Stimulated activated CD8-positive, alpha-beta memory T cell treated with anti-CD3 and anti-CD28 coated beads, Interleukin-7, amount 100 ng/mL, for 48 hours (primary cell): ENCODE measurements at regions not wholly inside any gene's neighbourhood (a gene's known extent, or its start where the extent isn't known, plus 50 kb on each side); places are given as distances from the start of the nearest gene placed in this dataset.
"Not testable (repeated sequence)": the region's sequence is repeated elsewhere in the genome, so short reads cannot be mapped to it uniquely, and the experiment has no call there.

Source experiments
- DNase-seq, 2 donors: peaks; one replicate each; pipeline ENCODE4 v3.0.0-alpha.2; 2020; ENCODE audit warnings: low read depth in 1 of 2; ENCODE audit errors: extremely low read depth in 1 of 2

DNA sequence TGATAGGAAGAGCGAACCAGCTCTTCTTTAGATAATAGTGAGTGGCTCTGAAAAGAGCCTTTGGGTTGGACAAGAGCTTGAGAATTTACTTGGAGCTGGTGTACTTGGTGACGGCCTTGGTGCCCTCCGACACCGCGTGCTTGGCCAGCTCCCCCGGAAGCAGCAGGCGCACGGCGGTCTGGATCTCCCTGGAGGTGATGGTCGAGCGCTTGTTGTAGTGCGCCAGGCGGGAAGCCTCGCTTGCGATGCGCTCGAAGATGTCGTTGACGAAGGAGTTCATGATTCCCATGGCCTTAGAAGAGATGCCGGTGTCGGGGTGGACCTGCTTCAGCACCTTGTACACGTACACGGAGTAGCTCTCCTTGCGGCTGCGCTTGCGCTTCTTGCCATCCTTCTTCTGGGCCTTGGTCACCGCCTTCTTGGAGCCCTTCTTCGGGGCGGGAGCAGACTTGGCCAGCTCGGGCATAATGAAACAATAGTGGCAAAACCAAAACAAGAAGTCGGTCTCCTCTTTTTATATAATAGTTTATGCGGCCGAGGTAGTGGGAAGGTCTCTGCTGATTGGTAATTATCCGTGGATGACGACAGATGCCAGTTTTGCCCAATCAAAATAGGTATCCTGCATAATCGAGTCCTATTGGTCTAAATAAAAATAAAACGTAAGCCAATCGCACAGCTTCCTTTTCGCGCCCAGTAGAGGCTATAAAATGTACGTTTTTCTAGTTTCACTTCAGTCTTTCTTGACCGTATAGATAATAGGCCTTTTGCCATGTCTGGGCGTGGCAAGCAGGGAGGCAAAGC lies 104.6 kb downstream of the OR2B2 start:
- peak in 1 of 2 donors; percentile 56 for DNase-seq

DNA sequence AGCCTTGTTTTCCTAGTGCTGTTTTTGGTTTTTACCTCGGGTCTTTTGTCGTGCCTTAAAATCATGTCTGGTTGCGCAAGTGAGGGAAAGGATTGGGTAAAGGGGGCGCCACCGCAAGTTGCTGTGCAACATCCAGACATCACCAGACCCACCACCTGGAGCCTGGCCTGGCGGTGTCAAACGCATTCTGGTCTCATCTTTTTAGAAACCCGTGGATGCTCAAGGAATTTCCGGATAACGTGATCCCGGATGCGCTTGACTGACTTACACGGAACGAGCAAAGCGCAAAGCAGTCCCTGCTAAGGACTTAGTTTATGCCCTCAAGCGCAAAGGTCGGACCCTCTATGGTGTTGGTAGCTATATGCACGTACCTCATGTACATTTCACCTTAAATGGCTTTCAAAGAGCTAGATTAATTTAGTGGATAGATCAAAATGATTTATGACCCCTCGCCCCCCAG lies 105.2 kb downstream of the OR2B2 start:
- DNase-seq: no peak

DNA sequence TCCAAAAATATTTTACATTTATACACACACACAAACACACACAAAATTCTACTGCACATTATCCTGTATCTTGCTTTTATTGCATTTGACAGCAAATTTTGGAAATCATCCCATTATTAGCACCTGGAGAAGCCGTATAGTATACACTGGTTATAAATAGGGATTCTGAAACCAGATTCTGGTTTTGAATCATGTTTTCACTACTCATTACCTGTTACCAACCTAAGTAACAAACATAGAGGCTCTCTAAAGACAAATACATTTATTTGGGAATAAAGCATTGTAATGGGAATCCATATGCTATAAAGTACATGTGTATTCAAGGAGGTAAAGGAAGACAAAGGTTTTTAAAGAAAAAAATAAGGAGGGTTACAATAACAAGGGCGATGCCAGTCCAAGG lies 106.8 kb downstream of the OR2B2 start:
- no peak for DNase-seq

DNA sequence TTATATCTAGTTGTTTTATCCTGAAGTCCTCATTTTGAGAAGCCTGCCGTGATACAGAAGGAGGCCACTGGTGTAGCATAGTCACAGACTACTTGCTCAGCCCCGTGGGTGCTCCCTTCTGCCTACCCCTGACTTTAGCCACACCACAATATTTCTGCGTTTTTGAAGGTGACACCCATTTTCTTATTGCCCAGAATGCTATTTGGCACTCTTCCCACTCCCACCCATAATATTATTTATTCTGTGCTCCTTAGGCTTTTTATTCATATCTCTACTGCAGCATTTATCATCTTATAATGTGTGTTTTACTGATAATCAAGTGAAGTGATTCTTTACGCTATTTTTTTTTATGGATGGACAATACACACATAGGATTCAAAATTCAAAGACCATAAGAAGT lies 107.3 kb downstream of the OR2B2 start:
- no peak for DNase-seq

DNA sequence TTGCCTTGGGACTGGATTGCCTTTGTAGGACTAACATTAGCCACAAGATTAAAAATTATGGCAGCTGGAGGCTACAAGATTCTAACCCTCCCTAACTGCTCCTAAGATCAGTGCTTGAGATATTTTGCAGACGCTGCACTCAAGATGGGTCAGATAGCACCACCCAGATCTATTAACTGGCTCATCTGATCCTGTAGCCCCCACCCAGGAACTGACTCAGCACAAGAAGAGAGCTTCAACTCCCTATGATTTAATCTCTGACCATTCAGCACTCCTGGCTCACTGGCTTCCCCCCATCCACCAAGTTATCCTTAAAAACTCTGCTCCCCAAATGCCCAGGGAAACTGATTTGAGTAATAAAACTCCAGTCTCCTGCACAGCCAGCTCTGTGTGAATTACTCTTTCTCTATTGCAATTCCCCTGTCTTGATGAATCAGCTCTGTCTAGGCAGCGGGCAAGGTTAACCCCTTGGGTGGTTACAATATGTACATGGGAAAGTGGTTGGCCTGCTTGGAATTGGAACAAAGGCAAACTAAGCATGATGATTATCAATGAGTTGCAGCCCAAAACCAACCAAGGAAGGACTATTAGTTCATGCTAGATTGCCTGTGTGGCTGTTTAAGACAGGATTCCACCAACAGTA lies 111.3 kb downstream of the OR2B2 start:
- DNase-seq: no peak

DNA sequence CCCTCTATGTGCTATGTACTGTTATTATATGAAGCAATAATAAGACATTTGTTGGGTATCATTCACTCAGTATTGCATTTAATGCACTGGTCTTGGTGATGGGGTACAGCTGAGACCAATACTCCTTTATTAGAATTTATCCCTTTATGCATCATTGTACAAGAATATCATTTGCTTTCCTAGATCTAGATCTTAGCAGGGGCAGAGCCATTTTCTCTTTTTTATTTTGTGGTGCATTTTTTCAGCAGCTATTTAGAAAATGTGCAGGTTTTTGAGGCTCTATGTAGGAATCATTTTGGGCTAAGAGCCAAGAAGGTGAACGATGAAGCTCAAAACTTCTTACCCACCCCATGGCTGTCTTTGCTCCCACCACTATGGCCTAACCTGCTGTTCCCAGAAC lies 114.2 kb downstream of the OR2B2 start:
- DNase-seq: no peak

DNA sequence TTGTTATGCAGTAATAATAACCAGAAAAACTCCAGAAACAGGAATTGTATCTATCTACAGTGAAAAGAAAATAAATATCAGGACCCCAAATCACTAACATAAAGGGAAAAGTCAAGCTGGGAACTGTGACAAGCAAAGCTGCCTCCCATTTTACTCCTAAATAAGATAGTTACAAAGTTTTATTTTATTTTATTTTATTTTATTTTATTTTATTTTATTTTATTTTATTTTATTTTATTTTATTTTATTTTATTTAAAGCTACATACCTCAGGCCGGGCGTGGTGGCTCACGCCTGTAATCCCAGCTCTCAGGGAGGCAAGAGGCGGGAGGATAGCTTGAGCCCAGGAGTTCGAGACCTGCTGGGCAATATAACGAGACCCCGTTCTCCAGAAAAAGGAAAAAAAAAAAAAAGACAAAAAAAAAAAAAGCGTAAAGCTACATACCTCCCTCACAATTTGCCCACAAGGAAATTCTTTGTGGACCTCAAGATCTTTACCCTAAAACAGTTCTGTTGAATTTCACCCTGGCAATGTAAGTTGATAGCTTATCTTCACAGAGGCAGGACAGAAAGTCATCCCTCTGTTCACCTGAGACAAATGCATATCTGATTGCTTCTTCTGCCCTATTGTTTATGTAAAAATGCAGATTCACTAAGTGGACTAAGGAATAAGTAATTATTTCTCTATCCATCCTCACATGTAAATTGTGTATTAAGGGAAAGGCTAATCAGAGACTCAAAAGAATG lies 115.3 kb downstream of the OR2B2 start:
- DNase-seq: not testable (repeated sequence)

DNA sequence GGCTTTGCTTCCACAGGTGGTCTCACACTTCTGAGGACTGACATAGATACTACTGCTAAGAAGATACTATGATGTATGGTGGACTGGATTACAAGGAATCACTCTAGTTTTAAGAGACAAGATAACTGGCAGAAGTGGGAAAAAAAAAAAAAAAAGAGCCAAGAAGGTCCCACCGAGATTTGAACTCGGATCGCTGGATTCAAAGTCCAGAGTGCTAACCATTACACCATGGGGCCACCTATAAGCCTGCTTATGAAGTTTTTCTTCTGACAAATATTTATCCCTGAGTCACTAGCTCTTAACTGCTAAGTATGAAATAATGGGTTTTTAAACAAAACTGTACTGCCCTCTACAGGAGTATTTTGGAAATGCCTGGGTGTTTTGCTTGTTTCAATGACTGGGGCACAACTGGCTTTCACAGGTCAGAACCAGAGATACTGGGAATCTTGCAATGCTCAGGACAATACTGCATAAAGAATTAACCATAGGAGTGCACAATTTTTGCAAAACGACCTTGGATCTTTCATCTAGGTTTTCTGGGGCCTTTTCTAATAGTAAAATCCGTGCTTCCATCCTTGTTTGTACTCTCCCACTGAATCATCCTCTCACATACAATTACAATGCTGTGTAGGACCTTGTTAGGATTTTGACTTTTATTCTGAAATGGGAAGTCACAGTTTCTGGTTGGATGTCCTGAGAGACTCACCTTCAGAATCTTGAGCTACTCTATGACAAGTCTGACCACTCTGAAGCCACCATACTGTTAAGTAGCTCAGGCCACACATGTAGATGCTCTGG lies 116.3 kb downstream of the OR2B2 start:
- DNase-seq: no peak

DNA sequence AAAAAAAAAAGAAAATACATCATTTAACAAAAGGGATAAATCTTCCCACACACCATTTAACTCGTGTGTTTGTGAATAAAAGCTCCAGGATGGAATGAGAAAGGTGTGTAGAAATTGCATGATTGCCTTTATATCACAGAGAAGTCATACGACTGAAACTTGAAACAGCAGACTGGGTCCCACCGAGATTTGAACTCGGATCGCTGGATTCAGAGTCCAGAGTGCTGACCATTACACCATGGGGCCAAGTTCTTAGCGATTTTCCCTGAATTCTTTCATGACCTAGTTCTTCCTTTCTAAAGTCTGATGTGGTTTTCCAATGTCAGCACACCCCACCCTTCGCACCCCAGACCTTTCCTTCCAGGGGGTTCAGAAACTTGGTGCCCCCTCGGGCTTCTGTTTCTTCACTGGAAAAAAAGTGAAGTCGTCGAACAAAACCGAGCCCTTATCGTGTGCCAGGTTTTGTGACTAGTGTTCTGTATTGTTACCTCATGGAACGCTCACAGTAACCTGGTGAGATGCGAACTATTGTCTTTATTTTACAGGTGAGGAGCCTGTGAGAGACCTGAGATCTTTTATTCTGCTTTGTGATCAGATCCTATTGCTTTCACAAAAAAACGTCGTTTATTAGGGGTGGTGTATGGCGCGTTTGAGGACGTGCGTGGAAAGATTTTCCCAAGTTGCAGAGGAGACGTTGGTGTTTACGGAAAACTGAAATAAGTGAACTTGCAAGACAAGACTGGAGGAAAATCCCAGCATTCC lies 120.8 kb downstream of the OR2B2 start:
- peak in 1 of 2 donors; percentile 36 for DNase-seq

DNA sequence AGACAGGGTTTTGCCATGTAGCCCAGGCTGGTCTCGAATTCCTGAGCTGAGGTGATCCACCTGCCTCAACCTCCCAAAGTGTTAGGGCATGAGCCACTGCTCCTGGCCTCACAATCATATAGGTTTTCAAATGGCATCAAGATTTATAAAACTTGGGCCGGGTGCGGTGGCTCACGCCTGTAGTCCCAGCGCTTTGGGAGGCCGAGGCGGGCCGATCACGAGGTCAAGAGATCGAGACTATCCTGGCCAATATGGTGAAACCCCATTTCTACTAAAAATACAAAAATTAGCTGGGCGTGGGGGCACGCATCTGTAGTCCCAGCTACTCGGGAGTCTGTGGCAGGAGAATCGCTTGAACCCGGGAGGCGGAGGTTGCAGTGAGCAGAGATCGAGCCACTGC lies 123.8 kb downstream of the OR2B2 start:
- DNase-seq: not testable (repeated sequence)

DNA sequence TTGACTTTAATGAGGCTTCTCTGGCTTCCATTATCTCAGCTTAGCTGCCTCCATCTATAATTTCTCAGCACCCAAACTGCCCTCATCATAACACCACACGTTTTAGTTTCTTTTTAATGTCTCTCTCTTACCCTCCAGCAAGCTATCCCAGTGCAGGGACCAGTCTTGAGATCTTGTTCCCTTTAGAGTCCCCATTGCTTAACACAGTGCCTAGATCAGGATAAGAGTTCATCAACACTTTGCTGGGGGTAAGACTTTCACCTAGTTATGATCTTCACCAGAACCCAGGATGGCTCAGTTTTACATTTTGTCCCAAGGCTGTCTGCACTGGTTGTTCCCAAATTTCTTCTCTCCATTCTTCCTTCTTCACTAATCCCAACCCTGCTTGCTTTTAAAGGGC lies 126.1 kb downstream of the OR2B2 start:
- DNase-seq: no peak

DNA sequence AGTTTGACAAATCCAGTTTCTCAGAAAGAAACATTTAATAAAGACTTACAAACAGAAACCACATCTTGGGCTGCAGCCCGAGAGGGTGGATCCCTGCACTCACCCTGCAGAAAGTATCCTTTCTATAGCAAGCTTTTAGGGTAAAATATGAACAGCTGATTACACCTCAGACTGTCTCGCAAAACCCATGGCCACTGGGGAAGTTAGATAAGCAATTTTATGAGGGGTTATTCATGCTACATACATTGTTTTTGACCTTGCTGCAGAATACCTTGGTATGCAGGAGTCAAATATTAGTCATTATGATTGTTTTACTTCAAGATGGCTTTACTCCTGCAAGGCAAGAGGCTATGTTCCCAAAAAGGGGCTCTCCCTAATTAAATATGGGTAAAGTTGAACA lies 126.9 kb downstream of the OR2B2 start:
- no peak for DNase-seq

DNA sequence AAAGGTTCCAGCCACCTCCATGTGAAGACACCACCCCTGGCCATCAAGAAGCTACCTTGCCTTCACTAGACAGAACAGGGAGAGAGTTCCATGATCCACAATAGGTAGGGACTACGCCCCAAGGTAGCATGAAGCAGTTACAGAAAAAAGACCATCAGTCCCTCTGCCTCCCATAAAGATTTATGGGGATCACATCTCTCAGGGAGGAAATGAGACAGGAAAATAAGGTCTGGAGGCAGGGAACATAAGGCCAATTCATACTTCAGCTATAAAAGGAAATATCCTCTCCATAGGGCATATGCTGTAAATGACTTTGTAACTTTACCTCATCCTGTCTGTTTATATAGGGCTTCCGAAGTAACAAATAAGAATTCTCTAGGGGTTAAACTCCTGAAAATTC lies 129.4 kb downstream of the OR2B2 start:
- no peak for DNase-seq

DNA sequence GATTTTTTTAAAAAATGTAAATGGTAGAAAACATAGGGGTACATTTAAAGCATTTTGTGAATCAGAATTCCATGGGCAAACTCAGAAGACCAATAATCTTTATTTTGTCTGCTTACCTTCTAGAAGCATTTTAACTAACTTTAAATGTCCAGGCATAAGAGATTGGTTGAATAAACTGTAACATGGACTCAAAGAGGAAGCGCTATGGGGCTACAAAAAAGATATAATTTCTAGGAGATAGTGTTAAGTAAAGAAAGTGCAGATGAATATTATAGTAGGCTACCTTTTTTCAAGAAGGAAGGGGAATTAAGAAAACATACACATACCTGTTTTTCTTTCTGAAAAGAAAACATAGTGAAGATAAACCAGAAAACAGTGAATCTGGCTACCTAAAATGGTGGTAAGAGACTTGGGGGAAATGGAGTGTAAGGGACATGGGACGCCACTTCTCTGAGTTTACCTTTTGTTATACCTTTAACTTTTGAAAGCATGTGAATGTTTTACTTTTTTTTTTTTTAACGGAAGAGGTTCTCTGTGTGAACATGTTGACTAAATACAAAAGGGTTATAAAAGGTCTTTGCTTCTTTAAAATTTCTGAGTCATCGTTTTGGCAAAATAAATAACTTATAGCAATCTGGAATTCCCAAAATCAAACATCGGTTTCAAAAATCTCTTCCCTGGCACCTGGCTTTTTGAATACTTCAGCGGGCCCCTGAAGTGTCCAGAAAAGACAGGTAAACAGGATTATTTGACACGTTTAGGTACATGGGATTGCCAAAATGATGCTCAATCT lies 133.4 kb downstream of the OR2B2 start:
- DNase-seq: no peak

DNA sequence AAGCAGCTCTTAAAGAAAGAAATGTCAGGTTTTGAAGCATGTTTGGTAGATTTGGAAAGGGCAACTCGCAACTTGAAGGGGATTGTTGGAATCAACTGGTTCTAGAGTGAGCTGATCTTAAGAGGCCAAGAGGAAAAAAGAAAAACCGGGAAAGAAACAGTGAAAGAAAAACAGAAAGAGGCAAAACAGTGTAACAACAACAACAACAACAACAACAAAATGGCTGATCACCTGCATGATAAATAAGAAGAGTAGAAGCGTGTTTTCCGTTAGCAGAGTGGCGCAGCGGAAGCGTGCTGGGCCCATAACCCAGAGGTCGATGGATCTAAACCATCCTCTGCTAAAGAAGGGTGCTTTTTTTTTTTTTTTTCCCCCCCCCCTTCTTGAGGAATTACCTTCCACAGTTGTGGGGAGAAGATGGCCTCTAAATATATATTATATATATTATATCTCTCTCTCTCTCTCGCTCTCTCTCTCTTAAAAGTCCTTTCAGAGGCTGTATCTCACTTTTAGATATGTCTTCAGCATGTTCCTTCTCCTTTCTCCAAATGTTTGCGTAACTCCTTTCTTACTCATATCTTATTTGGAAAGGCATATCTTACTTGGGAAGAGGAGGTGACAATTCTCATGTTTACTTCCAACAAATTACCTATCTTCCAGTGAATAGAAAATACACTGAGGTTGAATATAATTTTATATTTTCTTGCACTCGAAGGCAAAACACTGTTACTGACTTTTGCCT lies 134.4 kb downstream of the OR2B2 start:
- no peak for DNase-seq

DNA sequence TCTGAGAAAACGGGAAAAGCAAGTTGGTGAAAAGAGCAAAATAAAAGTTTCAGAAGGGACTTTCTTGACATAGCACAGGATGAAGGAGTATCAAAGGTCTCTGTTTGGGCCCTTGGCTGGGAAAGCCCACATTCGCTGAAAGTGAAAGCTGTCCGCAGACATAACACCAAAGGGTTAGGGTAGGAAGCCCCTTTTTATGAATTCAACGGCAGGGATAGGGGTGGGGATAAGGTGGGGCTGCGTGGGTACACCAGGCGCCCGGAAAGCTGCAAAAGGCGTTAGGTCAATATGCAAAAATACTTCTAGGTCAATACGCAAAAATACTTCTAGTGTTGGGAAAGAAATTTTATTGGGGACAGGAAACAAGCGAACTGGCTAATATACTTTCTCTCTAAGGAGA lies 135.1 kb downstream of the OR2B2 start:
- no peak for DNase-seq

DNA sequence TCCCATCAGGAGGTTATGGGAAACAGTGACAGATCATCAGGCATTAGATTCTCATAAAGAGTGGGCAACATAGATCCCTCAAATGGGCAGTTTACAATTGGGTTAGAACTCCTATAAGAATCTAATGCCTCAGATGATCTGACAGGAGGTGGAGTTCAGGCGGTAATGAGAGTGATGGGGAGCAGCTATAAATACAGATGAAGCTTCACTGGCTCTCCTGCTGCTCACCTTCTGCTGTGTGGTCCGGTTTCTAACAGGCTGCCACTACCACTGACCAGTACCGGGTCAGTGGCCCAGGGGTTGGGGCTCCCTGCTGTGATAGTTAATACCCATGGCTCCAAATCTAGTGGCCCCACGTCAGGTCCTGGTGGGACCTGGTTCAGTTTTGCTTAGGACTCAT lies 135.7 kb downstream of the OR2B2 start:
- DNase-seq: no peak

DNA sequence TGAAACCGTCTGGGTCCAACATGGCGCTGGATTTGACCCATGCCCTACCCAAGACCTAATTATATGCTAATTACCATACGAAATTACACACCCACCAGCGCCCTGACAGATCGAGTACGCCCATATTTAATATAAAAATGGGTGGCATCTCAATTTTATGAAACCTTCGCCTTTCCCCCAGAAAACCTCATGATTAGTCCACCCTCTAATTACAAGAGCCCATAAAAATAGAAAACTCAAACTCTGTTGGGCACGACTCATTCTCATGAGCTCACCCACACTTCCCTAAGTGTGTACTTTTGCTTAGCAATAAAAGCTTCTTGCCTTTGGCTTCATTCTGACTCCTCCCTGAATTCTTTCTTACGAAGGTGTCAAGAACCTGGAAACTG lies 136.4 kb downstream of the OR2B2 start:
- DNase-seq: no peak
